ENCODE measurements at regions not wholly inside any gene's neighbourhood (a gene's known extent, or its start where the extent isn't known, plus 50 kb on each side); places are given as distances from the start of the nearest gene placed in this dataset.

DNA sequence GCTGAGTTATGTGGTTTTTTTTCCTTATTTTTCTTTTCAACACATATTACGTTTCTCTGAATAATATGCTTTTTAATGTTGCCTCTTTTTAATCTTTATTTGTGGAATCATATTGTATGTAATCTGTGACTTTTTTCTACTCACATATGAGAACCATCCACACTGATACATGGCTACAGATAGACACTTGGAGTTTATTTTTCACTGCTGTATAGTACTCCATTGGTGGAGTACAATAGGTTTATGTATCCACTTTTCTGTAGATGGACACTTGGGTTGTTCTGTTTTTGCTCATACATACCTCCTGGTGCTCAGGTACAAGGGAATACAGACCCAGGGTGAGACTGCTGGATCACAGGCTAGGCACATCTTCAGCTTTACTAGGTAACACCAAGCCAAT, 71.5 kb upstream of the ERG start:
- TF ChIP-seq, protein P1, sequence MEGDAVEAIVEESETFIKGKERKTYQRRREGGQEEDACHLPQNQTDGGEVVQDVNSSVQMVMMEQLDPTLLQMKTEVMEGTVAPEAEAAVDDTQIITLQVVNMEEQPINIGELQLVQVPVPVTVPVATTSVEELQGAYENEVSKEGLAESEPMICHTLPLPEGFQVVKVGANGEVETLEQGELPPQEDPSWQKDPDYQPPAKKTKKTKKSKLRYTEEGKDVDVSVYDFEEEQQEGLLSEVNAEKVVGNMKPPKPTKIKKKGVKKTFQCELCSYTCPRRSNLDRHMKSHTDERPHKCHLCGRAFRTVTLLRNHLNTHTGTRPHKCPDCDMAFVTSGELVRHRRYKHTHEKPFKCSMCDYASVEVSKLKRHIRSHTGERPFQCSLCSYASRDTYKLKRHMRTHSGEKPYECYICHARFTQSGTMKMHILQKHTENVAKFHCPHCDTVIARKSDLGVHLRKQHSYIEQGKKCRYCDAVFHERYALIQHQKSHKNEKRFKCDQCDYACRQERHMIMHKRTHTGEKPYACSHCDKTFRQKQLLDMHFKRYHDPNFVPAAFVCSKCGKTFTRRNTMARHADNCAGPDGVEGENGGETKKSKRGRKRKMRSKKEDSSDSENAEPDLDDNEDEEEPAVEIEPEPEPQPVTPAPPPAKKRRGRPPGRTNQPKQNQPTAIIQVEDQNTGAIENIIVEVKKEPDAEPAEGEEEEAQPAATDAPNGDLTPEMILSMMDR (IDR thresholded peaks at IDR 0.05) = no peak
- no peak for TF ChIP-seq POLR2A (IDR thresholded peaks at IDR 0.05)
